Limb (tissue), 2 donors: ENCODE measurements at regions not wholly inside any gene's neighbourhood (a gene's known extent, or its start where the extent isn't known, plus 50 kb on each side); places are given as distances from the start of the nearest gene placed in this dataset.
"Not testable (repeated sequence)": the region's sequence is repeated elsewhere in the genome, so short reads cannot be mapped to it uniquely, and the experiment has no call there.

Experiments used
- DNase-seq, 2 donors: peaks; one replicate each; pipeline ENCODE4 v3.0.0-alpha.2; 2016; ENCODE audit errors: extremely low spot score in 2 of 2

- no peak for DNase-seq
Observed at GRCh38 chr7:46126675-46127300, 205.7 kb upstream of the IGFBP3 start.

- no peak for DNase-seq
Observed at GRCh38 chr7:46123756-46124343, 202.8 kb upstream of the IGFBP3 start.

GRCh38 chr7:46115410-46115809, 194.3 kb upstream of the IGFBP3 start:
- no peak for DNase-seq

- peak in 1 of 2 donors; percentile 11 for DNase-seq
Observed at GRCh38 chr7:46109437-46109836, 188.4 kb upstream of the IGFBP3 start.

GRCh38 chr7:46108272-46108671, 187.2 kb upstream of the IGFBP3 start:
- no peak for DNase-seq

GRCh38 chr7:46107610-46108217, 186.6 kb upstream of the IGFBP3 start:
- DNase-seq = no peak

GRCh38 chr7:46100521-46100920, 179.4 kb upstream of the IGFBP3 start:
- no peak for DNase-seq

- no peak for DNase-seq
Observed at GRCh38 chr7:46099076-46099475, 178.0 kb upstream of the IGFBP3 start.

- no peak for DNase-seq
Observed at GRCh38 chr7:46091071-46091470, 170.0 kb upstream of the IGFBP3 start.

GRCh38 chr7:46089281-46089680, 168.2 kb upstream of the IGFBP3 start:
- no peak for DNase-seq

- not testable (repeated sequence) for DNase-seq
Observed at GRCh38 chr7:46088486-46088885, 167.4 kb upstream of the IGFBP3 start.

- DNase-seq = no peak
Observed at GRCh38 chr7:46080595-46081159, 159.6 kb upstream of the IGFBP3 start.

GRCh38 chr7:46079421-46079820, 158.3 kb upstream of the IGFBP3 start:
- DNase-seq = no peak

GRCh38 chr7:46076527-46076926, 155.5 kb upstream of the IGFBP3 start:
- DNase-seq = no peak

GRCh38 chr7:46072722-46073121, 151.7 kb upstream of the IGFBP3 start:
- no peak for DNase-seq

GRCh38 chr7:46071601-46072000, 150.5 kb upstream of the IGFBP3 start:
- no peak for DNase-seq

- DNase-seq = no peak
Observed at GRCh38 chr7:46071076-46071475, 150.0 kb upstream of the IGFBP3 start.

- DNase-seq = no peak
Observed at GRCh38 chr7:46068159-46068558, 147.1 kb upstream of the IGFBP3 start.

- DNase-seq = no peak
Observed at GRCh38 chr7:46059308-46060020, 138.4 kb upstream of the IGFBP3 start.

GRCh38 chr7:46058086-46058823, 137.2 kb upstream of the IGFBP3 start:
- DNase-seq = no peak

GRCh38 chr7:46054915-46055314, 133.8 kb upstream of the IGFBP3 start:
- no peak for DNase-seq
